ENCODE measurements at regions not wholly inside any gene's neighbourhood (a gene's known extent, or its start where the extent isn't known, plus 50 kb on each side); places are given as distances from the start of the nearest gene placed in this dataset.

GRCh38 chr6:139649128-139649527, 274.7 kb upstream of the CITED2 start:
- TF ChIP-seq POLR2AphosphoS5 (IDR thresholded peaks at IDR 0.05): no peak
- no peak for TF ChIP-seq CTCF (IDR thresholded peaks at IDR 0.05)
- TF ChIP-seq POLR2A (IDR thresholded peaks at IDR 0.05): no peak
